ENCODE measurements at regions not wholly inside any gene's neighbourhood (a gene's known extent, or its start where the extent isn't known, plus 50 kb on each side); places are given as distances from the start of the nearest gene placed in this dataset.

GRCh38 chr9:12884736-12885395 lies 110.0 kb downstream of the LURAP1L start (continued):
- TF ChIP-seq, protein P1, sequence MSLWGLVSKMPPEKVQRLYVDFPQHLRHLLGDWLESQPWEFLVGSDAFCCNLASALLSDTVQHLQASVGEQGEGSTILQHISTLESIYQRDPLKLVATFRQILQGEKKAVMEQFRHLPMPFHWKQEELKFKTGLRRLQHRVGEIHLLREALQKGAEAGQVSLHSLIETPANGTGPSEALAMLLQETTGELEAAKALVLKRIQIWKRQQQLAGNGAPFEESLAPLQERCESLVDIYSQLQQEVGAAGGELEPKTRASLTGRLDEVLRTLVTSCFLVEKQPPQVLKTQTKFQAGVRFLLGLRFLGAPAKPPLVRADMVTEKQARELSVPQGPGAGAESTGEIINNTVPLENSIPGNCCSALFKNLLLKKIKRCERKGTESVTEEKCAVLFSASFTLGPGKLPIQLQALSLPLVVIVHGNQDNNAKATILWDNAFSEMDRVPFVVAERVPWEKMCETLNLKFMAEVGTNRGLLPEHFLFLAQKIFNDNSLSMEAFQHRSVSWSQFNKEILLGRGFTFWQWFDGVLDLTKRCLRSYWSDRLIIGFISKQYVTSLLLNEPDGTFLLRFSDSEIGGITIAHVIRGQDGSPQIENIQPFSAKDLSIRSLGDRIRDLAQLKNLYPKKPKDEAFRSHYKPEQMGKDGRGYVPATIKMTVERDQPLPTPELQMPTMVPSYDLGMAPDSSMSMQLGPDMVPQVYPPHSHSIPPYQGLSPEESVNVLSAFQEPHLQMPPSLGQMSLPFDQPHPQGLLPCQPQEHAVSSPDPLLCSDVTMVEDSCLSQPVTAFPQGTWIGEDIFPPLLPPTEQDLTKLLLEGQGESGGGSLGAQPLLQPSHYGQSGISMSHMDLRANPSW (CRISPR knock-in tag; conservative IDR thresholded peaks at IDR 0.05; ENCODE audit: low read depth) = no peak
- TF ChIP-seq PRRX2 (CRISPR knock-in tag; IDR thresholded peaks at IDR 0.05) (no peak), ZNF671 (CRISPR knock-in tag; IDR thresholded peaks at IDR 0.05) (no peak), CBFB (CRISPR knock-in tag; IDR thresholded peaks at IDR 0.05; ENCODE audit: low read depth) (no peak), ZNF416 (CRISPR knock-in tag; IDR thresholded peaks at IDR 0.05) (no peak), RORB (CRISPR knock-in tag; IDR thresholded peaks at IDR 0.05) (no peak), ZNF263 (CRISPR knock-in tag; IDR thresholded peaks at IDR 0.05; ENCODE audit: low read depth) (no peak), ZNF317 (CRISPR knock-in tag; IDR thresholded peaks at IDR 0.05; ENCODE audit: borderline replicate concordance, low read depth) (no peak)

DNA sequence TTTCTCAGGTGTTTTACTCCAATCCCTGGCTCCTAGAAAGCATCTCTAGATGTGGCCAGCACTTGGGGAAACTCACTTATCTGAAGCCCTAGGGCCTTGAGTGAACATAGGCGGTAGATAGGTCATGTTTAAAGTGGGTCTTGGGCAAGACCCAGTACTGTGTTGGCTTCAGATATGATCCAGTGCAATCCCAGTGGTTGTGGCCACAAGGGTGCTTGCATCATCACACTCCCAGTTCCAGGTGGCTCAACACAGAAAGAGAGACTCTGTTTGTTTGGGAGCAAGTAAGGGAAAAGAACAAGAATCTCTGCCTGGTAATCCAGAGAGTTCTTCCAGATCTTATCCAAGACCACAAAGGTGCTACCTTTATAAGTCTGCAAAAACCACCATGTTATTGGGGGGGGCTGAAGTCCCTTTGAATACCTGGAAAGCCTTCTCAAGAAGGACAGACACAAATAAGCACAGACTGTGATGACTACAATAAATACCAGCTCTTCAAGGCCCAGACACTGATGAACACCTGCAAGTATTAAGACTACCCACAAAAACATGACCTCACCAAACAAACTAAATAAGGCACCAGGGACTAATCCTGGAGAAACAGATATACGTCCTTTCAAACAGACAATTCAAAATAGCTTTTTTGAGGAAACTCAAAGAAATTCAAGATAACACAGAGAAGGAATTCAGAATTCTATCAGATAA lies 114.7 kb downstream of the LURAP1L start:
- DNase-seq (ENCODE audit: low spot score) (no peak), ATAC-seq (no peak)
- Mint-ChIP-seq H3K4me3 (no peak overlapping the region), H3K4me1 (no peaks in the 10 kb centered on the region), H3K27ac (no peak overlapping the region), H3K27me3 (ENCODE audit: low read depth) (no peaks in the 10 kb centered on the region), H3K9me3 (peaks cover 35% of the 10 kb centered on the region), H3K36me3 (peaks cover 17% of the 10 kb centered on the region)
- POLR2A ChIA-PET = no interaction called here
- TF ChIP-seq, protein P2, sequence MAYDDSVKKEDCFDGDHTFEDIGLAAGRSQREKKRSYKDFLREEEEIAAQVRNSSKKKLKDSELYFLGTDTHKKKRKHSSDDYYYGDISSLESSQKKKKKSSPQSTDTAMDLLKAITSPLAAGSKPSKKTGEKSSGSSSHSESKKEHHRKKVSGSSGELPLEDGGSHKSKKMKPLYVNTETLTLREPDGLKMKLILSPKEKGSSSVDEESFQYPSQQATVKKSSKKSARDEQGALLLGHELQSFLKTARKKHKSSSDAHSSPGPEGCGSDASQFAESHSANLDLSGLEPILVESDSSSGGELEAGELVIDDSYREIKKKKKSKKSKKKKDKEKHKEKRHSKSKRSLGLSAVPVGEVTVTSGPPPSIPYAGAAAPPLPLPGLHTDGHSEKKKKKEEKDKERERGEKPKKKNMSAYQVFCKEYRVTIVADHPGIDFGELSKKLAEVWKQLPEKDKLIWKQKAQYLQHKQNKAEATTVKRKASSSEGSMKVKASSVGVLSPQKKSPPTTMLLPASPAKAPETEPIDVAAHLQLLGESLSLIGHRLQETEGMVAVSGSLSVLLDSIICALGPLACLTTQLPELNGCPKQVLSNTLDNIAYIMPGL (CRISPR knock-in tag; IDR thresholded peaks at IDR 0.05) = no peak
- TF ChIP-seq ZMAT4 (CRISPR knock-in tag; IDR thresholded peaks at IDR 0.05) (no peak), JUN (CRISPR knock-in tag; IDR thresholded peaks at IDR 0.05) (no peak), JAZF1 (CRISPR knock-in tag; IDR thresholded peaks at IDR 0.05) (no peak), FOXJ3 (CRISPR knock-in tag; IDR thresholded peaks at IDR 0.05; ENCODE audit: borderline replicate concordance) (no peak), SP1 (CRISPR knock-in tag; conservative IDR thresholded peaks at IDR 0.05) (no peak), ZNF423 (CRISPR knock-in tag; IDR thresholded peaks at IDR 0.05) (no peak), HMGA2 (CRISPR knock-in tag; IDR thresholded peaks at IDR 0.05) (no peak)
- TF ChIP-seq, protein P3, sequence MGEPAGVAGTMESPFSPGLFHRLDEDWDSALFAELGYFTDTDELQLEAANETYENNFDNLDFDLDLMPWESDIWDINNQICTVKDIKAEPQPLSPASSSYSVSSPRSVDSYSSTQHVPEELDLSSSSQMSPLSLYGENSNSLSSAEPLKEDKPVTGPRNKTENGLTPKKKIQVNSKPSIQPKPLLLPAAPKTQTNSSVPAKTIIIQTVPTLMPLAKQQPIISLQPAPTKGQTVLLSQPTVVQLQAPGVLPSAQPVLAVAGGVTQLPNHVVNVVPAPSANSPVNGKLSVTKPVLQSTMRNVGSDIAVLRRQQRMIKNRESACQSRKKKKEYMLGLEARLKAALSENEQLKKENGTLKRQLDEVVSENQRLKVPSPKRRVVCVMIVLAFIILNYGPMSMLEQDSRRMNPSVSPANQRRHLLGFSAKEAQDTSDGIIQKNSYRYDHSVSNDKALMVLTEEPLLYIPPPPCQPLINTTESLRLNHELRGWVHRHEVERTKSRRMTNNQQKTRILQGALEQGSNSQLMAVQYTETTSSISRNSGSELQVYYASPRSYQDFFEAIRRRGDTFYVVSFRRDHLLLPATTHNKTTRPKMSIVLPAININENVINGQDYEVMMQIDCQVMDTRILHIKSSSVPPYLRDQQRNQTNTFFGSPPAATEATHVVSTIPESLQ (CRISPR knock-in tag; IDR thresholded peaks at IDR 0.05) = no peak
- TF ChIP-seq, protein P4, sequence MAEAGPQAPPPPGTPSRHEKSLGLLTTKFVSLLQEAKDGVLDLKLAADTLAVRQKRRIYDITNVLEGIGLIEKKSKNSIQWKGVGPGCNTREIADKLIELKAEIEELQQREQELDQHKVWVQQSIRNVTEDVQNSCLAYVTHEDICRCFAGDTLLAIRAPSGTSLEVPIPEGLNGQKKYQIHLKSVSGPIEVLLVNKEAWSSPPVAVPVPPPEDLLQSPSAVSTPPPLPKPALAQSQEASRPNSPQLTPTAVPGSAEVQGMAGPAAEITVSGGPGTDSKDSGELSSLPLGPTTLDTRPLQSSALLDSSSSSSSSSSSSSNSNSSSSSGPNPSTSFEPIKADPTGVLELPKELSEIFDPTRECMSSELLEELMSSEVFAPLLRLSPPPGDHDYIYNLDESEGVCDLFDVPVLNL (CRISPR knock-in tag; IDR thresholded peaks at IDR 0.05; ENCODE audit: borderline replicate concordance, low read depth) = no peak
- TF ChIP-seq, protein P5, sequence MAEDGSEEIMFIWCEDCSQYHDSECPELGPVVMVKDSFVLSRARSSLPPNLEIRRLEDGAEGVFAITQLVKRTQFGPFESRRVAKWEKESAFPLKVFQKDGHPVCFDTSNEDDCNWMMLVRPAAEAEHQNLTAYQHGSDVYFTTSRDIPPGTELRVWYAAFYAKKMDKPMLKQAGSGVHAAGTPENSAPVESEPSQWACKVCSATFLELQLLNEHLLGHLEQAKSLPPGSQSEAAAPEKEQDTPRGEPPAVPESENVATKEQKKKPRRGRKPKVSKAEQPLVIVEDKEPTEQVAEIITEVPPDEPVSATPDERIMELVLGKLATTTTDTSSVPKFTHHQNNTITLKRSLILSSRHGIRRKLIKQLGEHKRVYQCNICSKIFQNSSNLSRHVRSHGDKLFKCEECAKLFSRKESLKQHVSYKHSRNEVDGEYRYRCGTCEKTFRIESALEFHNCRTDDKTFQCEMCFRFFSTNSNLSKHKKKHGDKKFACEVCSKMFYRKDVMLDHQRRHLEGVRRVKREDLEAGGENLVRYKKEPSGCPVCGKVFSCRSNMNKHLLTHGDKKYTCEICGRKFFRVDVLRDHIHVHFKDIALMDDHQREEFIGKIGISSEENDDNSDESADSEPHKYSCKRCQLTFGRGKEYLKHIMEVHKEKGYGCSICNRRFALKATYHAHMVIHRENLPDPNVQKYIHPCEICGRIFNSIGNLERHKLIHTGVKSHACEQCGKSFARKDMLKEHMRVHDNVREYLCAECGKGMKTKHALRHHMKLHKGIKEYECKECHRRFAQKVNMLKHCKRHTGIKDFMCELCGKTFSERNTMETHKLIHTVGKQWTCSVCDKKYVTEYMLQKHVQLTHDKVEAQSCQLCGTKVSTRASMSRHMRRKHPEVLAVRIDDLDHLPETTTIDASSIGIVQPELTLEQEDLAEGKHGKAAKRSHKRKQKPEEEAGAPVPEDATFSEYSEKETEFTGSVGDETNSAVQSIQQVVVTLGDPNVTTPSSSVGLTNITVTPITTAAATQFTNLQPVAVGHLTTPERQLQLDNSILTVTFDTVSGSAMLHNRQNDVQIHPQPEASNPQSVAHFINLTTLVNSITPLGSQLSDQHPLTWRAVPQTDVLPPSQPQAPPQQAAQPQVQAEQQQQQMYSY (CRISPR knock-in tag; IDR thresholded peaks at IDR 0.05) = no peak
- CTCF ChIA-PET = no interaction called here

Measured in WTC11 (cell line).